GM13977 (cell line): ENCODE measurements at regions not wholly inside any gene's neighbourhood (a gene's known extent, or its start where the extent isn't known, plus 50 kb on each side); places are given as distances from the start of the nearest gene placed in this dataset.

ENCODE experiments used
- DNase-seq: peaks from one replicate; pipeline ENCODE4 v3.0.0; 2012; ENCODE audit warnings: low spot score
- in situ Hi-C: fragments of 300-500 bp; cut with MboI; formaldehyde crosslinking; loops from one replicate; pipeline ENCODE4 v1.12.0; 2022; ENCODE audit warnings: low sequenced_read_pairs, low pct_unique_long_range_greater_than_20kb, mixed read lengths, inconsistent platforms; ENCODE audit not compliant: unreplicated experiment
- TF ChIP-seq, protein P1 (sequence below): IDR thresholded peaks from 2 replicates; pipeline ENCODE4 v1.5.1; 2012; ENCODE audit warnings: mild to moderate bottlenecking, control low read depth; ENCODE audit not compliant: insufficient read depth; ENCODE audit errors: extremely low read depth, missing control alignments

GRCh38 chr5:93092349-93093105 lies 488.5 kb downstream of the NR2F1-AS1 start:
- in situ Hi-C loops, result no loop called here
- TF ChIP-seq, protein P1, sequence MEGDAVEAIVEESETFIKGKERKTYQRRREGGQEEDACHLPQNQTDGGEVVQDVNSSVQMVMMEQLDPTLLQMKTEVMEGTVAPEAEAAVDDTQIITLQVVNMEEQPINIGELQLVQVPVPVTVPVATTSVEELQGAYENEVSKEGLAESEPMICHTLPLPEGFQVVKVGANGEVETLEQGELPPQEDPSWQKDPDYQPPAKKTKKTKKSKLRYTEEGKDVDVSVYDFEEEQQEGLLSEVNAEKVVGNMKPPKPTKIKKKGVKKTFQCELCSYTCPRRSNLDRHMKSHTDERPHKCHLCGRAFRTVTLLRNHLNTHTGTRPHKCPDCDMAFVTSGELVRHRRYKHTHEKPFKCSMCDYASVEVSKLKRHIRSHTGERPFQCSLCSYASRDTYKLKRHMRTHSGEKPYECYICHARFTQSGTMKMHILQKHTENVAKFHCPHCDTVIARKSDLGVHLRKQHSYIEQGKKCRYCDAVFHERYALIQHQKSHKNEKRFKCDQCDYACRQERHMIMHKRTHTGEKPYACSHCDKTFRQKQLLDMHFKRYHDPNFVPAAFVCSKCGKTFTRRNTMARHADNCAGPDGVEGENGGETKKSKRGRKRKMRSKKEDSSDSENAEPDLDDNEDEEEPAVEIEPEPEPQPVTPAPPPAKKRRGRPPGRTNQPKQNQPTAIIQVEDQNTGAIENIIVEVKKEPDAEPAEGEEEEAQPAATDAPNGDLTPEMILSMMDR, result no peak
- DNase-seq, result no peak

GRCh38 chr5:93090698-93091097 lies 490.3 kb downstream of the NR2F1-AS1 start:
- DNase-seq, result no peak
- TF ChIP-seq, protein P1, result no peak
- in situ Hi-C loops, result no loop called here

DNA sequence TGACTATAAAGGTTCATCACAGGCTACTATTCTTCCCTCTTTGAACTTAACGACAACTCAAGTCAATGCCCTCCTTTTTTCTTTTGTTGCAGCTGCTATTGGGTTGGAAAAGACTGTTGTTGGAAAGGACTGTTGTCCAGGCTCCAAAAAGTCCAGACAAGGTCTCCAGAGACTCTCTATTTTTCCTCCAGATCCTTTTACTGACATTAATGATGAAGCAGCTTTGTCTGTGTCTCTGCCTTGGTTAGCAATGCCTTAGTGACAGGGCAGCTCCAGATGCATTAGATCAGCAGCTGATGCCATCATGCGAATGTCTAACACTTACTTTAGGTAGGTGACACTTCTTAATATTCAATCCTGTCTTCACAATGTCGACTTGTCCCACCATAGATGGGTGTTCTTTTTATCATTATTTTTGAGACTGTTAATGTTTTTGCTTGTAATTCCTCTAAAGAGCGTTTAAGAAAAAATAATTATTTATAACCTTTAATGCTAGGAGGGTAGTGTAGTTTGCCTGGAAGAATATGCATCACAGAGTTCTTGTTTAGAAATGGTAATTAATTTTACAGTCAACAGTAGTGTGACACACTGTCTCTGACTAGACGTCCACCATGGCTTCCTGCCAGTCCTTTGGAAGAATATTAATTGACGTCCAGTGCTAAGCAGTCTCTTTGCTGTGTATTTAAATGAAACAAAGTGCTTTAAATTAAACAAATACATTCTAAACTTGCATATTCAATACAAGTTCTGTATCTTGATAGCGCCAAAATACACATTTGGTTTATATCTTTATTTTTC lies 492.2 kb downstream of the NR2F1-AS1 start:
- no peak for DNase-seq
- TF ChIP-seq, protein P1, result no peak
- in situ Hi-C loops, result no loop called here

DNA sequence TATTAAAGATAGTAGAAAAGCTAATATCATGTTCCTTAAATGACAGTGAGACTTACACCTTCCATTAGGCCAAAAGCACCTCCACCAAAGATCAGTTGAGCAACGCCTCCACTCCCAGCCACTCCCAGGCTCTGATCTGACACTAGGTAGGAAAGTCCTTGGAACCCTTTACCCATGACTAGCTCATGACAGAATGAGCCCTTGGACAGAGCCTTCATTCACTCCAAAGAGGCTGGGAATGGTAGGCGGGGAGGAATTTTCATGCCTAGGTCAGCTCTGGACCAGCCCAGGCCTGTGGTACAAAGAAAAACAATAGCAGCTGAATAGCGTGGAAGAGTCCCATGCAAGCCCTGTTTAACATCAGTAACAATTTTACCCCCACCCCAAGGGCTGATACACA lies 493.7 kb downstream of the NR2F1-AS1 start:
- no peak for DNase-seq
- in situ Hi-C loops, result no loop called here
- TF ChIP-seq, protein P1, result no peak

DNA sequence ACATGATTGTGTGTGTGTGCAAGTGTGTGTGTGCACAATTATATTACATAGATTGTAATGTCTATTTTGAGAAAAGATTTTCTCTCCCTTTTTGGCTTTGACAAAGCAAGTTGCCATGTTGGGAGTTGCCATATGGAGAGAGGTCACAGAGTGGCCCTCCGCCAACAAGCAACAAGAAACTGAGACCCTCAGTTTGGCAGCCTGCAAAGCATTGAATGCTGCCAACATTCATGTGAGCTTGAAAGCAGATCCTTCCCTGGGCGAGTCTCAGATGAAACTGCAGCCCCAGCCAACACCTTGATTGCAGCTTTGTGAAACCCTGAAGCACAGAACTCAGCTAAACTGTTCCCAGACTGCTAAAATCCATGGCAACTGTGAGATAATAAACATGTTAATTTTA lies 498.0 kb downstream of the NR2F1-AS1 start:
- in situ Hi-C loops, result no loop called here
- TF ChIP-seq, protein P1, result no peak
- no peak for DNase-seq

DNA sequence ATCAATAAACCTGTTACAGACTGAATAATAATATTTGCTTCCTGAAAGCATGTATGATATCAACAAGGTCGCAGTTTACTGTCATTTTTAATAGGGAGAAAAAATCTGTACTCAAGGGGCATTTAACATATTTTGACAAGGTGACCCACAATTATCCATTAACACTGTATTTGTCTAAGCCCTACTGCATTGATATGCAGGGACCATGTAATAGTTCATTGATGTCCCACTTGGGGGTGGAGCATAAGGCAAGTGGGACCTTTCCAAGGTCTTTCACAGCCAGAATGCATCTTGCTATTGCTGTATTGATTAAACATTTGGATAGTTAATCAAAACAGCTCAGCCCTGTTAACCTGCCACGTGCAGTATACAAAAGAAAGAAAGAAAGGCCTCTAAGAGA lies 502.0 kb downstream of the NR2F1-AS1 start:
- in situ Hi-C loops, result no loop called here
- no peak for DNase-seq
- TF ChIP-seq, protein P1, result no peak
